ENCODE measurements at regions not wholly inside any gene's neighbourhood (a gene's known extent, or its start where the extent isn't known, plus 50 kb on each side); places are given as distances from the start of the nearest gene placed in this dataset.

GRCh38 chr1:87926921-87927320, 598.2 kb downstream of the LMO4 start:
- TF ChIP-seq CTCF (IDR thresholded peaks at IDR 0.05; ENCODE audit: low read depth, low read length, missing input control) (no peak), YY1 (IDR thresholded peaks at IDR 0.05) (no peak), ZBTB33 (IDR thresholded peaks at IDR 0.05) (no peak), REST (IDR thresholded peaks at IDR 0.05) (no peak), ATF3 (IDR thresholded peaks at IDR 0.05) (no peak), SP1 (IDR thresholded peaks at IDR 0.05) (no peak), MAX (IDR thresholded peaks at IDR 0.05) (no peak), EGR1 (IDR thresholded peaks at IDR 0.05; ENCODE audit: low read depth in 2 of 2) (no peak), RAD21 (IDR thresholded peaks at IDR 0.05) (no peak), TAF1 (conservative IDR thresholded peaks at IDR 0.05) (no peak), GABPA (IDR thresholded peaks at IDR 0.05 in 1 of 2, conservative IDR thresholded peaks at IDR 0.05 in 1 of 2) (no peak), HNF4G (IDR thresholded peaks at IDR 0.05) (no peak), JUND (IDR thresholded peaks at IDR 0.05) (no peak)
